DMS53 treated with DMSO at 0.1 percent for 48 hours (cell line): ENCODE measurements at regions not wholly inside any gene's neighbourhood (a gene's known extent, or its start where the extent isn't known, plus 50 kb on each side); places are given as distances from the start of the nearest gene placed in this dataset.

Experiments used
- DNase-seq: peaks from one replicate; lab custom pipeline; 2025; ENCODE audit not compliant: unreplicated experiment; lab: John Stamatoyannopoulos, UW

GRCh38 chr12:94026596-94026995 lies 121.8 kb upstream of the PLXNC1 start:
- no peak for DNase-seq

DNA sequence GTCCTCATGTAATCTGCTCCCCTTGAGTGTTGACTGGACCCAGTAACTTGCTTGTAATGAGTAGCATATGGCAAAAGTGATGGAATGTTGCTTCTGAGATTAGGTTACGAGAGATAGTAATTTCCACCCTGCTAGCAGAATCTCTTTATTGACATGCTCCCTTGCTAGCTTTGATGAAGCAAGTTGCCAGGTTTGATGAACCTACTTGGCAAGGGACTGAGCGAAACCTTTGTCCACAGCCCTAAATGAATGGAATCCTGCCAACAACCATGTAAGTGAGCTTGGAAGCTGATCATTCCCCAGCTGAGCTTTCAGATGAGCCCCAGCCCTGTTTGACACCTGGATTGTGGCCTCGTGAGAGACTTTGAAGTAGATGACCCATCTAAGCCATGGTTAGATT lies 120.8 kb upstream of the PLXNC1 start:
- no peak for DNase-seq

GRCh38 chr12:94031763-94032162 lies 116.6 kb upstream of the PLXNC1 start:
- DNase-seq: no peak

DNA sequence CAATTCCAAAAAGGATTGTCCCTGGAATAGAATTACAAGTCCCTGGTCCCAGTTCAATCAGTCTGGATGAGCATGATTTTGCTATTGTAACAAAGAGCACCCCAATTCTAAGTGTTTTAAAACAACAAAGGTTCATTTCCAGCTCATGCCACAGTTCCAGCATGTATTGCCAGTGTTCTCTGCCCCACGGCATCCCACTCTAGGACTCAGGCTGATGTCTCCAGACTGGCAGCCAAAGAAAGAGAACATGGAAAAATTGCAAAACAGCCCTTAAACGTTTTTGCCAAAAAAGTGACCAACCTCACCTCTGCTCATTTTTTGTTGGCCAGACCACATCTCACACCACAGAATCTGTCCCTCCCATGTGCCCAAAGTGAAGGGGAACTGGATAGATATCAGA lies 116.0 kb upstream of the PLXNC1 start:
- DNase-seq: no peak

- DNase-seq: no peak
Observed at GRCh38 chr12:94033101-94033500, 115.3 kb upstream of the PLXNC1 start.

- no peak for DNase-seq
Observed at GRCh38 chr12:94033784-94034183, 114.6 kb upstream of the PLXNC1 start.

DNA sequence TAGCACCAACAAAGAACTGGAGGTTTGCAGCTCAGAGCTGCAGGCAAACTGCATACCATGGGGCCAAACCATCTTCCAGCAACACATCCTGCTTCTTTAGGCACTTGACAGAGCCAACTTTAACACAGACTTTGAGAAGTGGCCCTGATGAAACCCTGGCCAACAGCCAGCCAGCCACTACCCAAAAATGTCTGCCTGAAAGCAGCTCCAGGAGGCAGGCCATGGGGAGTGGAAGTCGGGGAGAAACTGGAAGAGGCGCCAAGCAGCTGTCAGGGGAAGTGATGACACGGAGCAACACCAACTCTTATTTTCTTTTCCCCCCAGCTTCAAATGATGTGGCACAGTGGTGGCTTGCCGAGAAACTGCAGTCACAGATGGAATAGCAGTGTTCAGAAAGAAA lies 110.9 kb upstream of the PLXNC1 start:
- DNase-seq: no peak

DNA sequence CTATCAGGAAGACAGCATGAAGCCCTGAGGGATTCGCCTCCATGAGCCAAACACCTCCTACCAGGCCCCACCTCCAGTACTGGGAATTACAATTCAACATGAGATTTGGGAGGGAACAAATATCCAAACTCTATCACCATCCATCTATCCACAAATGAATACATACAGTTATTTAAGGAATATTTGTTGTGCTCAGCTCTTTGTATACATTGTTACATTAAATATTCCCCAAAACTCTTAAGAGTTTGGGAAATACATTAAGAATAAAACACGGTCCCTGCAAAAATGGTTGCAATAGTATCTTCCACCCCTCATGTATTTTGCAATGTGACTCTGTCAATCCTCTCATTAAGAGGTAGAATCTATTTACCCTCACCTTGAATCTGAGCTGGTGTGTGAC lies 109.8 kb upstream of the PLXNC1 start:
- no peak for DNase-seq

DNA sequence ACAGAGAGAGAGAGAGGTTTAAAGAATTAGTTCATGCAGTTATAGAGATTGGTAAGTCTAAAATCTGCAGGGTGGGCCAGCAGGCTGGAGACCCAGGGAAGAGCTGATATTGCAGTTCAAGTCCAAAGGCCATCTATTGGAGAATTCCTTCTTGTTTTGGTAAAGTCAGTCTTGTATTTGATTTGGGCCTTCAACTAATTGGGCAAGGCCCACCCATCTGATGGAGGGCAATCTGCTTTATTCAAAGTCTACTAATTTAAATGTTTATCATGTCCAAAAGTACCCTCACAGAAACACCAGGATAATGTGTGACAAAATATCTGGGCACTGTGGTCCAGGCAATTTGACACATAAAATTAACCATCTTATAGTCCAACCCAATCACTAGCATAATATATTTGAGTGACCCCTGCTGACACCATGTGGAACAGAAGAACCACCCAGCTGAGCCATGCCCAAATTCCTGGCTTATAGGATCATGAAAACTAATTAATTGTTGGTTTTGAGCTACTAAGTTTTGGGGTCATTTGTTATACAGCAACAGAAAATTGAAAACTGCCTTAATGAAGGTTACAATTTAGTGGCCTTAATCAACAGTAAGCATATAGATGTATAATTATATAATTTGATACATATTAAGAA lies 109.1 kb upstream of the PLXNC1 start:
- no peak for DNase-seq

GRCh38 chr12:94039914-94040313 lies 108.5 kb upstream of the PLXNC1 start:
- DNase-seq: no peak

GRCh38 chr12:94041850-94042249 lies 106.5 kb upstream of the PLXNC1 start:
- no peak for DNase-seq

- no peak for DNase-seq
Observed at GRCh38 chr12:94042321-94042720, 106.1 kb upstream of the PLXNC1 start.

DNA sequence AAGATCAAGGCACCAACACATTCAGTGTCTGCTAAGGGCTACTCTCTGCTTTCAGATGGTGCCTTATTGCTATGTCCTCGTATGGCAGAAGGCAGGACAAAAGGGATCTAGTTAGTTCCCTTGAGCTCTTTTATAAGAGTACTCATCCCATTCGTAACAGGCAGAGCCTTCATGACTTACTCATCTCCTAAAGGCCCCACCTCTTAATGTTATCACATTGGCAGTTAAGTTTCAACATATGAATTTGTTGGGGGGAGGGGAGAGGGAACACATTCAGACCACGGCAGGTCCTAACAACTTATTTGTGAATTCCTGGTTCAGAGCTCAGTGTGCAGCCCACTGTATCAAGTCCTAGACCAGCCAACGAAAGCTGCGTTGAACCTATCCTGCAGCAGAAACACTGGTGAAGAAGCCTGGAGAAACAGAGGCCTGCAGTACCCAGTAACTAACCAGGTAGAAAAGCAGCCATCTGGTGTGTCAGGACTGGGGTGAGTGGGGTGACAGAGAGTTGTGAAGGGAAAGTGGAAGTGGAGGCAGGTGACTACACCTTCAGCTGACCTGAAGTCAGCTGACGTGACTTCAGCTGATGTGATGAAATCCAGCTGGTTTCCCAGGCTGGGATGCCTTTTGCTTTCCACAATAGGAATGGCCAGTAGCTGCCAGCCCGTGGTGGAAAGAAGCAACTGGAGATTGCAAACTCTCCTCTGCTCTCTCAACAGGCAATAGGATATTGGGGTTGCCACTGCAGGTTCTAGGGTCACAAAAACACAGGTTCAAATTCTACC lies 101.6 kb upstream of the PLXNC1 start:
- DNase-seq: no peak

DNA sequence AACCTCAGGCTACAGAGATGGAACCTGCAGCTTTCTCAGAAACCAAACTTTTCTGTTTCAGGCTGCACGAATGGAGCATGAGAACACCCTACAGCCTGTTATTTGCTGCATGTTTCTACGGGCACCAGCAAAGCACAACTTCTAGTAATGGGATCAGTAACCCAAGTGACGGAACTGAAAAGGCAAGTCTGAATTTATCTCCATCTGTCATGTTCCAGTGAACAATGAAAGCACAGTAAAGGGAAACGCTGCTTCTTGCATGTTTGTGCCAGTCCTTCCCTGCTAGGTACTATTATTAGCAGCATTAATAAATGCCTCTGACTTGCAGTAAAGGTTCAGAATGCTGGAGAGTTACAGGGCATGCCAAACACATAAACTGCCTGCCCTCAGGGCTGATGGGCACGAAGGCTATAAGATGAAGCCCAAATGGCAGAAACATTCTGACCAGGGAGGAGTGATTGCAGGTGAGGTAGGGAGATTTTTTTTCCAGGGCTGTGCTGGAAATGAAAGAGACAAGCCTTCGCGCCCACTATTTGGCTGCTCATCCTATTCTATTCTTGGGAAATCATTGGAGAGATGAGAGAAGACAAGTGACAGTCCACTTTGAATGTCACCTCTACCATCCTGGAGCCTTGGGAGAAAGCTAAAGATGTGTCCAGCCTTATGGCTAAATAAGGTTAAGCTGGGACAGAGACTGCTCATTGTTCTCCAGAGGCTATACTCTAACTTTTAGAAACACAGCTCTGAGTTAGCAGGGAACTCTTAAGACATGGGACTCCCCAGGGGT lies 100.4 kb upstream of the PLXNC1 start:
- no peak for DNase-seq

GRCh38 chr12:94048757-94049156 lies 99.6 kb upstream of the PLXNC1 start:
- DNase-seq: no peak

GRCh38 chr12:94049718-94050117 lies 98.7 kb upstream of the PLXNC1 start:
- no peak for DNase-seq

- DNase-seq: no peak
Observed at GRCh38 chr12:94053676-94054075, 94.7 kb upstream of the PLXNC1 start.

DNA sequence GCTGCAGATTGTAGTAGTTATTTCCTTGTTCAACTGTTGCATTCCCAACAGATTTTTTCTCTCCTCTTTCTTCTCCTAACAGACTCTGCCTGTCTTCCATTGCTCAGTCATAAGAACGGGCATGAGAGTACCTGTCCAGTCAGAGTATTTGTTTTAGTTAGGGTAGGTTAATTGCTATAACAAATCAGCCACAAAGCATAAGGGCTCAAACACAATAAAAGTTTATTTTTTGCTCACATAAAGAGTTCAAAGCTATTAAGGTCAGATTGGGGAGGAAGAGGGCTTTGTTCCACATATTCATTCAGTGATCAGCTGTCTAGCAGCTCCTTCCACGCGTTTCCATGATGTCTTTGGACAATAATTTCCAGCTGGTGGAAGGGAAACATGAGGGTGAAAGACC lies 92.8 kb upstream of the PLXNC1 start:
- no peak for DNase-seq

- no peak for DNase-seq
Observed at GRCh38 chr12:94056419-94057158, 91.8 kb upstream of the PLXNC1 start.

GRCh38 chr12:94057262-94058151 lies 90.9 kb upstream of the PLXNC1 start:
- no peak for DNase-seq
